Progenitor cell of endocrine pancreas (in vitro differentiated cells): ENCODE measurements at regions not wholly inside any gene's neighbourhood (a gene's known extent, or its start where the extent isn't known, plus 50 kb on each side); places are given as distances from the start of the nearest gene placed in this dataset.

Source experiments
- DNase-seq: peaks from one replicate; pipeline ENCODE4 v3.0.0; 2021; ENCODE audit warnings: low spot score; ENCODE audit not compliant: unreplicated experiment
- H3K27ac Mint-ChIP-seq: 2 replicates; pipeline ENCODE4 v1.8.0; 2021; ENCODE audit warnings: mild to moderate bottlenecking, moderate library complexity, mixed read lengths
- H3K27me3 Mint-ChIP-seq: 2 replicates; pipeline ENCODE4 v1.8.0; 2021; ENCODE audit warnings: mixed read lengths
- H3K36me3 Mint-ChIP-seq: 2 replicates; pipeline ENCODE4 v1.8.0; 2022; ENCODE audit warnings: mixed read lengths; ENCODE audit not compliant: insufficient read depth
- H3K4me1 Mint-ChIP-seq: 2 replicates; pipeline ENCODE4 v1.8.0; 2021; ENCODE audit warnings: low read depth, mixed read lengths
- H3K4me3 Mint-ChIP-seq: 2 replicates; pipeline ENCODE4 v1.8.0; 2021; ENCODE audit warnings: low read depth, mild to moderate bottlenecking, moderate library complexity, mixed read lengths
- H3K9me3 Mint-ChIP-seq: 2 replicates; pipeline ENCODE4 v1.8.0; 2021; ENCODE audit warnings: low read depth, mixed read lengths
- CTCF ChIP-seq: fragments of 200-600 bp; sonication (generic); IDR thresholded peaks from one replicate; pipeline ENCODE4 v1.5.0; 2021; ENCODE audit warnings: antibody characterized with exemption, mild to moderate bottlenecking; ENCODE audit not compliant: unreplicated experiment

GRCh38 chr2:120659275-120659977 is 76.2 kb upstream of the GLI2 start:
- Mint-ChIP-seq H3K27ac (no peak overlapping the region), H3K36me3 (no peaks in the 10 kb centered on the region), H3K4me1 (peaks cover 4% of the 10 kb centered on the region), H3K27me3 (peaks cover 55% of the 10 kb centered on the region), H3K9me3 (peaks cover 3% of the 10 kb centered on the region), H3K4me3 (no peak overlapping the region)
- DNase-seq = no peak
- no peak for TF ChIP-seq CTCF

GRCh38 chr2:120660056-120660694 is 75.5 kb upstream of the GLI2 start:
- TF ChIP-seq CTCF = no peak
- Mint-ChIP-seq H3K27ac (no peak overlapping the region), H3K36me3 (peaks cover 1% of the 10 kb centered on the region), H3K27me3 (peaks cover 52% of the 10 kb centered on the region), H3K4me1 (peaks cover 4% of the 10 kb centered on the region), H3K9me3 (peaks cover 9% of the 10 kb centered on the region), H3K4me3 (no peak overlapping the region)
- DNase-seq = no peak

- Mint-ChIP-seq H3K9me3 (peaks cover 15% of the 10 kb centered on the region), H3K4me1 (peaks cover 4% of the 10 kb centered on the region), H3K36me3 (peaks cover 4% of the 10 kb centered on the region), H3K27me3 (peaks cover 48% of the 10 kb centered on the region), H3K4me3 (no peak overlapping the region), H3K27ac (no peak overlapping the region)
- TF ChIP-seq CTCF = no peak
- DNase-seq = no peak
Measured at GRCh38 chr2:120660771-120661459, 74.8 kb upstream of the GLI2 start.

- no peak for DNase-seq
- peaks cover 47% of the 10 kb centered on the region for H3K27me3 Mint-ChIP-seq
- TF ChIP-seq CTCF = no peak
- peaks cover 22% of the 10 kb centered on the region for H3K9me3 Mint-ChIP-seq
- H3K36me3 Mint-ChIP-seq = peaks cover 5% of the 10 kb centered on the region
- peaks cover 4% of the 10 kb centered on the region for H3K4me1 Mint-ChIP-seq
- H3K27ac Mint-ChIP-seq = no peak overlapping the region
- H3K4me3 Mint-ChIP-seq = no peak overlapping the region
Measured at GRCh38 chr2:120661551-120661950, 74.1 kb upstream of the GLI2 start.

GRCh38 chr2:120662046-120662445 is 73.6 kb upstream of the GLI2 start:
- H3K36me3 Mint-ChIP-seq = peaks cover 7% of the 10 kb centered on the region
- H3K4me1 Mint-ChIP-seq = peaks cover 2% of the 10 kb centered on the region
- no peak overlapping the region for H3K4me3 Mint-ChIP-seq
- no peak for TF ChIP-seq CTCF
- DNase-seq = no peak
- peaks cover 45% of the 10 kb centered on the region for H3K27me3 Mint-ChIP-seq
- H3K27ac Mint-ChIP-seq = no peak overlapping the region
- H3K9me3 Mint-ChIP-seq = peaks cover 27% of the 10 kb centered on the region
